GM06990 (cell line): ENCODE measurements at regions not wholly inside any gene's neighbourhood (a gene's known extent, or its start where the extent isn't known, plus 50 kb on each side); places are given as distances from the start of the nearest gene placed in this dataset.

Experiments used
- DNase-seq: peaks from one replicate; pipeline ENCODE4 v3.0.0-alpha.2; 2011; ENCODE audit not compliant: insufficient read length; ENCODE audit errors: extremely low read depth
- H3K27me3 ChIP-seq: replicated peaks from 2 replicates; pipeline ENCODE4 v1.6.0; 2011; ENCODE audit warnings: low read length; ENCODE audit not compliant: control insufficient read depth, insufficient read depth
- H3K36me3 ChIP-seq: 2 replicates; pipeline ENCODE4 v1.5.1; 2011; ENCODE audit warnings: low read length; ENCODE audit not compliant: control insufficient read depth, insufficient read depth
- H3K4me3 ChIP-seq: replicated peaks from 2 replicates; pipeline ENCODE4 v1.5.1; 2011; ENCODE audit warnings: low read depth, mild to moderate bottlenecking, control low read depth, low read length
- CTCF ChIP-seq: IDR thresholded peaks from 2 replicates; pipeline ENCODE4 v1.5.1; 2011; ENCODE audit warnings: low read length, control low read depth, mild to moderate bottlenecking, inconsistent platforms; ENCODE audit not compliant: insufficient read depth, poor library complexity, severe bottlenecking

DNA sequence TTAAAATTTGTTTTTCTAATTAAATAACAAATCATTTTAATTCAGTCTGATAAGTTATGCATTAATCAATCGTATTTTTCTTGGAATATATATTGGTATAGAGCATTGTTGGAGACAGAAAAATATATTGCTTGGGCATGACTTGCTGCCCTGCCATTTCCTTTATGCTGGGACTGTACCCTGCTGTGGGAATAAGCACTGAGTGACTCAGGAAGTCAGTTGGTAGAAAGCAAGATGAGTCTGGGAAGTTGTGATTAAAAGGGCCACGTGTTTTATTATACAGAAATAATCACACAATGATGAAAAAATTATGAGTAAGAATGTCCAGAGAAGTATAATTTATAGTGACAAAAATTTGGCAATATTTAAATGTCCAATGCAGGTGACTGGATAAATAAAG is 139.5 kb downstream of the KIF18A start:
- Histone ChIP-seq H3K36me3 (no peaks in the 10 kb centered on the region), H3K4me3 (no peak overlapping the region), H3K27me3 (no peaks in the 10 kb centered on the region)
- no peak for TF ChIP-seq CTCF
- DNase-seq: no peak

DNA sequence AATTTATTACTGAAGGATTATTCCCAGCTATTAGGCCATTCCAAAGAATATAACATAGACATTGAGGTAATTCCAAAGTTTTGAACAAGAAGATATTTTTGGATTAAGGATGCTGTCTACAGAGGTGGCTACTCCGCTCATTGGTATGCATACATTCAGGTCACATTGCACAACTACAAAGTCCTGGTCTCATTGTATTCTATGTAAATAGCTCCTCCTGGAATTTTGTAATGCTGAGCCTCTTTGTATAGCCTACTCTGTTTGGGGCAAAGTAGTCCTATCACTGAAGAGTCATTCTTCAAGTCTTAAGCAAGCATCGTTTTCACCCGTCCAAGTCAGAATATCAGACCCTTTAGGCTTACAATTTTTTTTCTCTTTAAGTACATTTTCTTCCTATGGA is 142.4 kb downstream of the KIF18A start:
- no peaks in the 10 kb centered on the region for H3K36me3 ChIP-seq
- TF ChIP-seq CTCF: no peak
- no peaks in the 10 kb centered on the region for H3K27me3 ChIP-seq
- no peak for DNase-seq
- no peak overlapping the region for H3K4me3 ChIP-seq

- no peak for TF ChIP-seq CTCF
- Histone ChIP-seq H3K27me3 (no peaks in the 10 kb centered on the region), H3K4me3 (no peak overlapping the region), H3K36me3 (no peaks in the 10 kb centered on the region)
- no peak for DNase-seq
Observed at GRCh38 chr11:27963370-27963769, 144.6 kb downstream of the KIF18A start.

- no peak overlapping the region for H3K4me3 ChIP-seq
- no peaks in the 10 kb centered on the region for H3K36me3 ChIP-seq
- no peak for DNase-seq
- TF ChIP-seq CTCF: no peak
- no peaks in the 10 kb centered on the region for H3K27me3 ChIP-seq
Observed at GRCh38 chr11:27949951-27950738, 157.8 kb downstream of the KIF18A start.

GRCh38 chr11:27945348-27945747 is 162.6 kb downstream of the KIF18A start:
- no peaks in the 10 kb centered on the region for H3K36me3 ChIP-seq
- no peak for DNase-seq
- no peak for TF ChIP-seq CTCF
- H3K4me3 ChIP-seq: no peak overlapping the region
- H3K27me3 ChIP-seq: no peaks in the 10 kb centered on the region

DNA sequence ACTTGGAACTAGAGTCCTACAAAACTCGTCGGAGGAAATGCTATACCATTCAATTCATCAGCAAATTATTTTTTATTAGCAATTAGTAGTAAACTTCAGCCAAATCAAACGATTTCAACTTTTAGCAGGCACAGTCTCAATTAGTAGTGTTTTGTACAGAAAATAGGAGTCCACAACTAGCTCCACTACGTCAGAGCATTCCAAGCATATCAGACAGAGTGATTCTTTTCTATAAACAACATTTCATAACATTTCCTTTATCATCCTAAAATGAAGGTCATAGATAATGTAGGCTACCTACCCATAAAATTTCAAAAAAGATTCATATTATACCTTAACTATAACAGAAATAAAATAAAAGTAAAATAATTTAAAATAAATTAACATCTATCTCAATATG is 169.9 kb downstream of the KIF18A start:
- Histone ChIP-seq H3K27me3 (no peaks in the 10 kb centered on the region), H3K4me3 (no peak overlapping the region), H3K36me3 (no peaks in the 10 kb centered on the region)
- DNase-seq: no peak
- no peak for TF ChIP-seq CTCF
